Stimulated activated CD8-positive, alpha-beta memory T cell treated with anti-CD3 and anti-CD28 coated beads, Interleukin-2, amount 100 ng/mL, for 1 hour (primary cell): ENCODE measurements at regions not wholly inside any gene's neighbourhood (a gene's known extent, or its start where the extent isn't known, plus 50 kb on each side); places are given as distances from the start of the nearest gene placed in this dataset.

Experiments used
- DNase-seq, 2 donors: peaks; one replicate each; pipeline ENCODE4 v3.0.0-alpha.2; 2020; ENCODE audit warnings: low read depth in 2 of 2

DNA sequence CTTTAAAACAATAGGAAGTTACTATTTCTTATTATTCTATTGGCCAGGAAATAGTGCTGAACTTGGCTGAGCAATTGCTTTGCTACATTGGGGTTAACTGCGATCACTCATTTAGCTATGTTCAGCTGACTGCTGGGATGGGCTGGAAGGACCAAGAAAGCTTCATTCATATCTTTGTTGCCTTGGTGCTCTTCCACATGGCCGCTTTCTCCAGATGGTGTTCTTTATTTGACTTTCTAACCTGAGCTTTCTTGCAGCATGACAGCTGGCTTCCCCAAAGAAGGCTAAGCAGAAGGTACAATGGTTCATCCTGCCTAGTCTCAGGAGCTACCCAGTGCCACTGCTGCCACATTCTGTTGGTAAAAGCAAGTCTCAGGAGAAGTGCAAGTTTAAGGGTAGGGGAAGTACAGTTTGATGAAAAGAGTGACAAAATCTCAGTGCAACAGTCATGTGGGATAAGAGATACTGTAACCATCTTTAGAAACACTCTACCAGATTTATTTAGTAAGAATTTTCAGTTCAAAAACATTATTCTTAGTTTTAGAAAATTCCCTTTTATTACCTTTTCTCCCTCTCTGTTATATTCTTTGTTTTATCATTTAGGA, 180.6 kb upstream of the RBMS1 start:
- DNase-seq, result no peak

GRCh38 chr2:160679686-160680085, 186.1 kb upstream of the RBMS1 start:
- no peak for DNase-seq

DNA sequence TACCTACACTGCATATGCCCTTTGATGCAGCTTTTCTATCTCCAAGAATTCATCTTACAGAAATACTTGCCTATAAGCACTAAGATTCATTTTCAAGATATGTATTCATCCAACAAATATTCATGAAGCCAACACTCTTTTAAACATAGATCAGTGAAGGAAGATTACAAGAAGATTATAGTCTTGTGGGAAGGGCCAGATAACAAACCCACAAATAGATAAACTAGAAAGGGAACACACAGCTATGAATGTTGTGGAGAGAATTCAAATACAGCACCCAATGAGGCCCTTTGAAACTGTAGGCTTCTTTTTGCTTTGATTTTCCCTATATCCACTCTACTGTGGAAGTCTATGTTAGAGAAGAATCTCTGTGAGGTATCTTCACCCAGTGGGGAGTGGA, 186.7 kb upstream of the RBMS1 start:
- no peak for DNase-seq

DNA sequence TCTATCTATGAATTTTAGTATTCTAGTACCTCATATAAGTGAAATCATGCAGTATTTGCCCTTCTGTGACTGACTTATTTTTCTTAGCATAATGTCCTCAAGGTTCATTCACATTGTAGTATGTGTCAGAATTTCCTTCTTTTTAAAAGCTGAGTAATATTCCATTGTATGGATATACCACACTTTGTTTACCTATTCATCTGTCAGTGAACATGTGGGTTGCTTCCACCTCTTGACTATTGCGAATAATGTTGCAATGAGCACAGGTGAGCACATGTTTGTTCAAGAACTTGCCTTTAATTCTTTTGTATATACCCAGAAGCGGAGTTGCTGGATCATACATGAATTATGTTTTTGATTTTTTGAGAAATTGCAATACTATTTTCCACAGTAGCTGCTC, 187.4 kb upstream of the RBMS1 start:
- DNase-seq, result no peak

DNA sequence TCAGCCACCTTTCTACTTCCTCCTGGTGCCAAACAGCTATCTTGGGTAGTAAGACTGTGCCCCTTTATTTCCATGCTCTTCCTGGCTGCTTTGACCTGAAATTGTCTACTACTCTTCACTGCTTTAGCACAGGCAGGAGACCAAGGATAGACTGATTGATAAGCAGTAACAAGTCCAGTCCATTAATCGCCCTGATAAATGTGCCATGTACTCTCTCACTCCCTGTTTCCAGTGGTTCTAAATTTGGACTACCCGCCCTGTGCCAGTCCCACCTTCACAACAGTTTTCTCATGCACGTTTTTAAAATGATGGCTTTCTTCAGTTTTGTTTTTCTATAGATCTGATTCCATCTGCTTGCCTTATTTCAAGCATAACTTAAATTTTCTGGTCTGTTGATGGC, 189.6 kb upstream of the RBMS1 start:
- DNase-seq, result no peak

GRCh38 chr2:160687629-160688028, 194.0 kb upstream of the RBMS1 start:
- no peak for DNase-seq

GRCh38 chr2:160689441-160689840, 195.8 kb upstream of the RBMS1 start:
- DNase-seq, result no peak

- DNase-seq, result no peak
Measured at GRCh38 chr2:160694221-160694620, 200.6 kb upstream of the RBMS1 start.

GRCh38 chr2:160694631-160695030, 201.0 kb upstream of the RBMS1 start:
- no peak for DNase-seq

DNA sequence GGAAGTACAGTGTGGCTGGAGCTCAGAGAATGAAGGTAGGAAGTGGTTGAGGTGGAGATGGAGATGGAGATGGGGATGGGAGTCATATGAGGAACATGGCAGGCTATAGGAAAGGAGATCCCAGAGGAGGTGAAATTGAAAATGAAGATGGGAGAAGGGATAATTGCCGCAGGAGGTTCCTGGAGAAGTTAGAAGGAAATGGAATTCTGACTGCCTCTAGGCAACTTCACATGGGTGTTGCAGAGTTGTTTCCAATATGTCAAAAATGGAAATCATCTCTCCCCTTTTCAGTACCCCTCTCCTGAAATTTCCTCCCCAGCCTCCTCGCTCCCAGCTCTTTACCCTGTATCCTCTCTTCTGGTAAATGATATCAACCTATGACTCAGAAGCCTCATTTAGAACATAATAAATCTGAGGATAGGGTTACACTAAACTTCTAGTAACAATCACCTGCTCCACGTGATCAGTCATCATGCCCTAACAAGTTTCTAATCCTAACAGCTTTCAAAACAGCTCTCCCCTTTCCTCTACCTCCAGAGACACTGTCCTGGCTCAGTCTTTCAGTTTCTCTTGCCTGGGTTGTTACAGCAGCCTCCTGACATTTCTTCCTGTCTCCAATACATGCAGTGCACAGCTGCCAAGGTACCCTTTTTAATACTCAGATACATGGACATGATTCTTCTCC, 201.9 kb upstream of the RBMS1 start:
- DNase-seq, result no peak

DNA sequence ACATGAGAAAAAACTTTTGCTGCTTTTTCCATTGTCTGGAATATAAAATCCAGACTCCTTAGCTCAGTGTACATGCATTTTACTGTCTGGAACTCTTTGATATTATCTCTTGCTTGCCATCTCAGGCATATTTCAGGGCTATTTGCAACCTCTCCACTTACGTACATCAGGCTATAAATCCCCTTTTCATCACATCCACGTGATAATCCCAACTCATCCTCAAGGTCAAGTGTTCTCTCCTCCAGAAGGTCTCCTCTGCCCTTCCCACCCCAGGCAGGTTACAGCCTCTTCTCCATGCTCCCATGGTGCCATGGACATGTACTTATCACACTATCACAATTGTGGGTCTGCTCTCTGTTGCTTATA, 202.5 kb upstream of the RBMS1 start:
- DNase-seq, result no peak

GRCh38 chr2:160697817-160698216, 204.2 kb upstream of the RBMS1 start:
- no peak for DNase-seq

GRCh38 chr2:160700021-160700814, 206.6 kb upstream of the RBMS1 start:
- DNase-seq, result no peak

- DNase-seq, result no peak
Measured at GRCh38 chr2:160701822-160702221, 208.2 kb upstream of the RBMS1 start.

GRCh38 chr2:160702754-160703153, 209.1 kb upstream of the RBMS1 start:
- no peak for DNase-seq

DNA sequence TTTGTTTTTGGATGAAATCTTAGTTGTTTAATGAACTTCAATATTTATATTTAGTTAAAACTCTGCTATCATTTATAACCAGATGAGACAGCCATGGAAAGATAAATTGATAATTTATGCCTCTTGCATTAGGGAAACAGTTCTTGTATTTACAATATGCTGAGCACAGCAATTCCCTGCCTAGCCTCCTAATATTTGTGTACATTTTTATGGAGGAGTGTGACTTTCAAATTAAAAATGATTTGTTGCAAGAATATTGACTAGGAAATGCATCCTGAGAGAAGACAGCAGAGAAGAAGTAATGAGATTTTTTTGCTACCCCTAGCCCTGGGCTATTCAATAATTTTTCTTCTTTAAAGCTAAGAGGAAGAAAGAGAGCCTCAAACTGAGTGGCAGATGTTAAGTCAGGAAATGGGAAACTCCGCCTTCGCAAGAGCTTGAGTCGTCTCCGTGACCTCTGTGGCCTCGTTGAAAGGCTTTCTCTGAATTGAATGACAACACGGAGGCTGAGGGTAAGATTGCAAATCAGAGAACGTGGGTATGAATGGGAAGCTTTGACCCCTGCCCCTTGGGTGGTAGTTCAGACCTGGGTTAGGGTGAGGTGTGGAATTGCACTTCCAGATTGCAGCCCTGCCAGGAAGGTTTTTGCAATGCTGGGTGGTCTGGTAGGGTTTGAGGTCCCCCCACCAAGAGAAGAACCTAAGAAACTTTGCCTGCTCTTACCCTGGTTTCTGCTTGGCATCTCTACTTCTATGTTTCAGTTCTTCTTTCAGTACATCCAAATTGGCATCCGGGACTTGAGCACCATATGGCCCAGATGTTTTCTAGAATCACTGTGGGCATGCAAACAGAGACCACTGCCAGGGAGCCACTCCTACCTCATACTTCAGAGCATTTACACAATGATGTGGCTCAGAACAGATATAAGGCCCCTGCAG, 210.3 kb upstream of the RBMS1 start:
- no peak for DNase-seq

DNA sequence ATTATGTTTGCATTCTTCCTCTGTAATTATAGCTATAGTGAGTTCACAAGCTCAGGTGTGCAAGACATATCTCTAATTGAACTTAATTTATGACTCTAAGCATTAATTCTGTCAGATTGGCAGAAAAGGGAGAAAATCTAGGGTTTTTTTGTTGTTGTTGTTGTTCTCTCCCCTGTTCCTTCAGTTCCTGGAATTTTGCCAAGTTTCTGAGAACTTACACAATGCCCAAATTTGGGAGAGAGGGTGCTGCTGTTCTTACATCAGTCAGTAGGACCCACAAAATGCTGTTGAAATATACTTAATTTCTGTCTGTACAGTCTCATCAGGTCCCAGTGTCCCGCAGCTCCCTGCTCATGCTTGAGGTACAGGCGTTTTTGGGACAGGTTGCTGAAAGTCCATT, 221.8 kb upstream of the RBMS1 start:
- DNase-seq, result no peak

DNA sequence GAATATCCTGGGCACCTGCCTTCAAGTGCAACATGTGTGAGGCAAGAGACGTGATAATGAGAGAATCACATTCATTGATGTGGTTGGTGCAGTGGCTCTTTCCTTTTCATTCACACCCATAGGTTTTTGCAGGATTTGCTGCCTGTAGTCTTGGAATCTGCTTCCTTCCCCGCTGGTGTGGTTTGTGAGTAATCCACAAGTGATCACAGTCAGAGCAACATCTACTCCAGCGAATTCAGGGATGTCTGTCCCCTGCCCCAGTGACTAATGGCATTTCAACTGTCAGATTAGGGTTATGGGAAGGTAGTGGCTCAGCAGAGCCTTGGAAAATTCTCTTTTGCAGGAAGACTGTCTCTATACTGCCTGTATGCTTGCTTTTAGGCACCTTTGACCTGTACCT, 225.5 kb upstream of the RBMS1 start:
- no peak for DNase-seq

DNA sequence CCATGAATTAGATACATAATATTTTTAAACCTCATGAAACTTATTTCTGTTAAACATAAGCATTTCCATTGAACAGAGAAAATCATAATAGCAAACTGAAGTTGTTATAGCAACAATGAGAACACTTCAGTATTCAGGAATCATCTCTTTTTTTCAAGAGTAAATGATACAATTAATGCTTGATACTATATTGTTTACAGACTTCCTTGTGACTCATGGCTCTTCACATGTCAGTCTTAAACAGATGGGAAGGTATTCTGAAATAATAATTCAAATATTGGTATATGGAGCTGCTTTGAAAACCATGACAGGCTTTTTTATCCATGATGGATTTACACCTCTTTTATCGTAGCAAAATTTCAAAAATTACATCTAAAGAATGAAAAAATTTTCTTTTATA, 226.5 kb upstream of the RBMS1 start:
- no peak for DNase-seq

DNA sequence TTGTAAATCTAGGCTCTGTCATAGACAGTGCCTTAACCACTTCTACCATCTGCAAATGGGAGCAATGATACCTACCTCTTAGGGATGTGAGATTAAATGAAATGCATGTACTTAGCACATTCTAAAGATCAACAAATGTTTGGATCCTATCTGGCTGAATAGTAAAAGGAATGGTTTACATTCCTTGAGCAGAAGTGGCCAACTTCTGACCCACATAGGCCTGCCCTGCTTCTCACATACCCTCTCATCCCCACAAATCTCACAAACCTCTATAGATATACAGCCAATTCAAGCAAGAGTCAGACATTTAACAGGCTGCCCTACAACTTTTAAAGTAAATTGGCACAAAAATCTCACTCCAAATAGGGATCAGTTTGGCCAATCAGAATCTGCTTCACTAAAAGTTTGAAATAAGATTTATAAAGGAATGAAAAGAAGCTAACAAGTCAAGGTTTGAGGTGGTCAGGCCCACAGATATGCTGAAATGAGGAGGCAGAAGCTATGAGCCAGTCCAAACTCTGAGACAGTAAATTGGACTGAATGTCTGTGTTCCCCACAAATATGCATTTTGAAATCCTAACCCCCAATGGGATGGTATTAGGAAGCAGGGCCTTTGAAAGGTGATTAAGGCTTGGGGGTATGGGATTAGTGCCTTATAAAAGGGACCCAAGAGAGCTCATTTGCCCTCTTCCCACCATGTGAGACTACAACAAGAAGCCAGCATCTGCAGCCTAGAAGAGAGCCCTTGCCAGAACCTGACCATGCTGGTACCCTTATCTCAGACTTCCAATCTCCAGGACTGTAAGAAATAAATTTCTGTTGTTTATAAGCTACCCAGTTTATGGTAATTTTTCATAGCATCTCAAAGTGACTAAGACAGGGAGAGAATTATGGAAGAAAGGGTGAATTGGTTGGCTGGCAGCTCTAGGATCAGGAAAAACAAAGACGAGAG, 227.8 kb upstream of the RBMS1 start:
- no peak for DNase-seq

DNA sequence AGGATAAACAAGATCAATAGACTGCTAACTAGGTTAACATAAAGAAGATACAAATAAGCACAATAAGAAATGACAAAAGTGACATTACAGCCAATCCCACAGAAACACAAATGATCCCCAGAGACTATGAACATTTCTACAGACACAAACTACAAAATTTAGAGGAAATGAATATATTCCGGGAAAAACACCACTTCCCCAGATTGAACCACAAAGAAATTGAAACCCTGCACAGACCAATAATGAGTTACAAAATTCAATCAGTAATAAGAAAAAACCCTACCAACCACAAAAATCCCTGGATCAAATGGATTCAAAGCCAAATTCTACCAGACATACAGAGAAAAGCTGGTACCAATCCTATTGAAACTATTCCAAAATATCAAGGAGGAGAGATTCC, 232.4 kb upstream of the RBMS1 start:
- no peak for DNase-seq
